ENCODE measurements at regions not wholly inside any gene's neighbourhood (a gene's known extent, or its start where the extent isn't known, plus 50 kb on each side); places are given as distances from the start of the nearest gene placed in this dataset.

DNA sequence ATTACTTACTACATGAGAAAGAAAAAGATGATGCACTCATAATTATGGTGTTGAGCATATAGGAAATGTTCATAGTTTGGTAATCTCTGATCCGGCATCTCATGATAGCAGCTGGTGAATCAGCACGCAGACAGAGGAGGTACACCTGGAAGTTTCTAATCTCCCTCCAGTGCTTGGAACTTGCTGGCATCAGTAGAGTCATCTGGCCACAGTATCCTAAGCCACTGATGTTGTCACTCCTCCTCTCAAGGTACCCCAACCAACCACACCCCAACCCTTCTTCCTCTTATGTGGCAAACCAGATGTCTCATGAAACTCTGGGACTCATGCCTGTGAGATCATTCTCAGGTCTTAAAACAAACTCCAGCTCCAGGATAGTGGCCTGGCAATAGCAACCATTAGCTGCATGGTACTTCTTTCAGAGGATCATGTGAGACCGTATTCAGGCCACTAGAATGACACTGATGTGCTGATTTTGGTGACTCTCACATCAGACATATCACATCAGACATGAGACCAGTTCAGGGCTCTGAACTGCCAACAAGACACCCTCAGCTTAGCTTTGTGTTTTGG, 143.0 kb downstream of the RASSF9 start:
- TF ChIP-seq STAG1 (CRISPR knock-in tag; IDR thresholded peaks at IDR 0.05; ENCODE audit: borderline replicate concordance): no peak
- no peak for TF ChIP-seq RBBP5 (IDR thresholded peaks at IDR 0.05; ENCODE audit: borderline replicate concordance, insufficient read depth, low read length, poor library complexity, severe bottlenecking)
- TF ChIP-seq, protein P1, sequence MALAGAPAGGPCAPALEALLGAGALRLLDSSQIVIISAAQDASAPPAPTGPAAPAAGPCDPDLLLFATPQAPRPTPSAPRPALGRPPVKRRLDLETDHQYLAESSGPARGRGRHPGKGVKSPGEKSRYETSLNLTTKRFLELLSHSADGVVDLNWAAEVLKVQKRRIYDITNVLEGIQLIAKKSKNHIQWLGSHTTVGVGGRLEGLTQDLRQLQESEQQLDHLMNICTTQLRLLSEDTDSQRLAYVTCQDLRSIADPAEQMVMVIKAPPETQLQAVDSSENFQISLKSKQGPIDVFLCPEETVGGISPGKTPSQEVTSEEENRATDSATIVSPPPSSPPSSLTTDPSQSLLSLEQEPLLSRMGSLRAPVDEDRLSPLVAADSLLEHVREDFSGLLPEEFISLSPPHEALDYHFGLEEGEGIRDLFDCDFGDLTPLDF (CRISPR knock-in tag; IDR thresholded peaks at IDR 0.05): no peak
- TF ChIP-seq SIX5 (IDR thresholded peaks at IDR 0.05; ENCODE audit: borderline replicate concordance in 1 of 2, insufficient read depth in 1 of 2, low read depth in 1 of 2, low read length in 2 of 2): no peak
- no peak for TF ChIP-seq TCF7L2 (IDR thresholded peaks at IDR 0.05; ENCODE audit: low read depth, low read length)
- TF ChIP-seq, protein P2, sequence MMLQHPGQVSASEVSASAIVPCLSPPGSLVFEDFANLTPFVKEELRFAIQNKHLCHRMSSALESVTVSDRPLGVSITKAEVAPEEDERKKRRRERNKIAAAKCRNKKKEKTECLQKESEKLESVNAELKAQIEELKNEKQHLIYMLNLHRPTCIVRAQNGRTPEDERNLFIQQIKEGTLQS (IDR thresholded peaks at IDR 0.05): no peak
- TF ChIP-seq, protein P2 (CRISPR knock-in tag; conservative IDR thresholded peaks at IDR 0.05): no peak
- no peak for TF ChIP-seq NR2C2 (CRISPR knock-in tag; IDR thresholded peaks at IDR 0.05)
- no peak for TF ChIP-seq NR2C2 (tag; IDR thresholded peaks at IDR 0.05)
- H3K4me3 ChIP-seq: no peak overlapping the region
- 2% methylated on average over 3 of the region's 3 CpGs for WGBS (ENCODE audit: insufficient coverage, low coverage, missing lambda C conversion rate)
- CTCF ChIA-PET (ENCODE audit: low intra/inter-chr PET ratio): no interaction called here
- H3K27ac ChIP-seq (ENCODE audit: extremely low read depth, low read depth, low read length): no peak overlapping the region
- H3K79me2 ChIP-seq (ENCODE audit: control insufficient read depth, insufficient read depth, low read length): no peaks in the 10 kb centered on the region
- POLR2A ChIA-PET: no interaction called here
- DNase-seq (ENCODE audit: extremely low read depth in 1 of 4, low spot score in 3 of 4) (no peak), ATAC-seq (no peak), FAIRE-seq (no peak)
- in situ Hi-C loops (cut with MboI): no loop called here
- no peaks in the 10 kb centered on the region for H4K20me1 ChIP-seq (replicated peaks; ENCODE audit: control insufficient read depth, insufficient read depth, low read length)
- no peaks in the 10 kb centered on the region for H3K9me1 ChIP-seq (ENCODE audit: control insufficient read depth, insufficient read depth, low read length)
- no TSS peak for BruUV-seq (replicated peaks)
- H3K9ac ChIP-seq (ENCODE audit: insufficient read depth in 1 of 2, low read depth in 2 of 2, low read length in 2 of 2): no peak overlapping the region
- H3K27me3 ChIP-seq (ENCODE audit: control insufficient read depth in 2 of 2, insufficient read depth in 2 of 2, low read length in 2 of 2): no peaks in the 10 kb centered on the region
- intact Hi-C loops (cut with micrococcal nuclease): no loop called here
- no peak overlapping the region for H2AFZ ChIP-seq (ENCODE audit: low read depth, low read length)
- no peaks in the 10 kb centered on the region for H3K9me3 ChIP-seq (replicated peaks; ENCODE audit: control insufficient read depth, insufficient read depth, low read depth, low read length)
- no peaks in the 10 kb centered on the region for H3K4me1 ChIP-seq (replicated peaks in 1 of 2; ENCODE audit: control insufficient read depth in 2 of 2, insufficient read depth in 2 of 2, low read length in 2 of 2)
- H3K36me3 ChIP-seq (ENCODE audit: control insufficient read depth, insufficient read depth, low read length): no peaks in the 10 kb centered on the region
- no peak overlapping the region for H3K4me2 ChIP-seq (ENCODE audit: insufficient read depth, low read length)

All from K562 (cell line).